Transverse colon (tissue), 4 donors: ENCODE measurements at regions not wholly inside any gene's neighbourhood (a gene's known extent, or its start where the extent isn't known, plus 50 kb on each side); places are given as distances from the start of the nearest gene placed in this dataset.
"Not testable (repeated sequence)": the region's sequence is repeated elsewhere in the genome, so short reads cannot be mapped to it uniquely, and the experiment has no call there.

ENCODE experiments used
- DNase-seq: peaks from one replicate; pipeline ENCODE4 v3.0.0-alpha.2; 2019
- H3K27ac ChIP-seq, 4 donors: fragments of 200-600 bp; sonication (generic); 2 replicates each; pipeline ENCODE4 v1.5.1; 2016 to 2018; ENCODE audit warnings: inconsistent platforms in 4 of 4
- H3K27me3 ChIP-seq: fragments of 200-600 bp; sonication (generic); 2 replicates; pipeline ENCODE4 v1.5.1; 2017; ENCODE audit warnings: inconsistent platforms
- H3K36me3 ChIP-seq, 4 donors: fragments of 200-600 bp; sonication (generic); 2 replicates each; pipeline ENCODE4 v1.5.1; 2017 to 2019; ENCODE audit warnings: inconsistent platforms in 4 of 4
- H3K4me1 ChIP-seq, 4 donors: fragments of 200-600 bp; sonication (generic); 2 replicates each; pipeline ENCODE4 v1.5.1; 2017 to 2020; ENCODE audit warnings: inconsistent platforms in 4 of 4
- H3K4me3 ChIP-seq, 4 donors: fragments of 200-600 bp; sonication (generic); 1 replicate in 1 of 4; 2 replicates in 3 of 4; pipeline versions ENCODE4 v1.5.1 to v1.6.1; 2017 to 2019; ENCODE audit warnings: inconsistent platforms in 4 of 4
- H3K9me3 ChIP-seq, 2 donors: fragments of 200-600 bp; sonication (generic); 2 replicates each; pipeline ENCODE4 v1.5.1; 2017 to 2019; ENCODE audit warnings: inconsistent platforms in 2 of 2
- EP300 ChIP-seq: sonication (generic); formaldehyde crosslinking; IDR thresholded peaks from one replicate; pipeline ENCODE4 v1.6.1; 2017; ENCODE audit warnings: antibody characterized with exemption, low read depth
- POLR2A ChIP-seq: fragments of 450-650 bp; IDR thresholded peaks from one replicate; pipeline ENCODE4 v1.6.1; 2016; ENCODE audit warnings: antibody characterized with exemption, mild to moderate bottlenecking, moderate library complexity
- POLR2AphosphoS5 ChIP-seq, 3 donors: sonication (generic); formaldehyde crosslinking; IDR thresholded peaks; one replicate each; pipeline ENCODE4 v1.6.1; 2016; ENCODE audit warnings: antibody characterized with exemption in 3 of 3
- WGBS, 2 donors: methylation state at CpG; one replicate each; pipeline ENCODE4 v1.1.5; 2018; ENCODE audit warnings: low coverage in 1 of 2; 5-methylcytosine and 5-hydroxymethylcytosine counted together
- in situ Hi-C, 4 donors: fragments of 200-750 bp; cut with MboI; loops; one replicate each; pipeline versions ENCODE4 v1.15.0 to v1.15.1; 2017; ENCODE audit warnings: low sequenced_read_pairs in 3 of 4, low pct_ligation_motif_present in 1 of 4, low pct_unique_long_range_greater_than_20kb in 1 of 4
- intact Hi-C: fragments of 100-400 bp; cut with DNase I; formaldehyde crosslinking; loops from one replicate; pipeline ENCODE4 v1.15.1; 2023; ENCODE audit warnings: low total_unique reads
- TF ChIP-seq, protein P1 (sequence below), 5 experiments: fragments of 200-600 bp in 3 of 5; fragments of 450-650 bp in 2 of 5; sonication (generic) in 3 of 5; IDR thresholded peaks; 1 replicate in 2 of 5; 2 replicates in 3 of 5; pipeline ENCODE4 v1.5.1; 2016 to 2017; ENCODE audit warnings: antibody characterized with exemption in 5 of 5, inconsistent platforms in 3 of 5, mild to moderate bottlenecking in 2 of 5, moderate library complexity in 1 of 5

DNA sequence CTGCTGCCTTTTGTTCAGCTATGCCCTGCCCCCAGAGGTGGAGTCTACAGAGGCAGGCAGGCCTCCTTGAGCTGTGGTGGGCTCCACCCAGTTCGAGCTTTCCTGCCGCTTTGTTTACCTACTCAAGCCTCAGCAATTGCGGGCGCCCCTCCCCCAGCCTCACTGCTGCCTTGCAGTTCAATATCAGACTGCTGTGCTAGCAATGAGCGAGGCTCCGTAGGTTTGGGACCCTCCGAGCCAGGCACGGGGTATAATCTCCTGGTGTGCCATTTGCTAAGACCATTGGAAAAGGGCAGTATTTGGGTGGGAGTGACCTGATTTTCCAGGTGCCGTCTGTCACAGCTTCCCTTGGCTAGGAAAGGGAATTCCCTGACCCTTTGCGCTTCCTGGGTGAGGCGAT is 51.9 kb downstream of the DIPK2A start:
- H3K4me1 ChIP-seq, DNase-seq, H3K27ac ChIP-seq, in situ Hi-C loops, H3K4me3 ChIP-seq, H3K36me3 ChIP-seq, H3K9me3 ChIP-seq, H3K27me3 ChIP-seq, intact Hi-C loops: not testable (repeated sequence)
- 94% methylated on average over 11 of the region's 11 CpGs; no CpG with 5 or more reads in 1 of the 2 donors for WGBS, 2 donors

DNA sequence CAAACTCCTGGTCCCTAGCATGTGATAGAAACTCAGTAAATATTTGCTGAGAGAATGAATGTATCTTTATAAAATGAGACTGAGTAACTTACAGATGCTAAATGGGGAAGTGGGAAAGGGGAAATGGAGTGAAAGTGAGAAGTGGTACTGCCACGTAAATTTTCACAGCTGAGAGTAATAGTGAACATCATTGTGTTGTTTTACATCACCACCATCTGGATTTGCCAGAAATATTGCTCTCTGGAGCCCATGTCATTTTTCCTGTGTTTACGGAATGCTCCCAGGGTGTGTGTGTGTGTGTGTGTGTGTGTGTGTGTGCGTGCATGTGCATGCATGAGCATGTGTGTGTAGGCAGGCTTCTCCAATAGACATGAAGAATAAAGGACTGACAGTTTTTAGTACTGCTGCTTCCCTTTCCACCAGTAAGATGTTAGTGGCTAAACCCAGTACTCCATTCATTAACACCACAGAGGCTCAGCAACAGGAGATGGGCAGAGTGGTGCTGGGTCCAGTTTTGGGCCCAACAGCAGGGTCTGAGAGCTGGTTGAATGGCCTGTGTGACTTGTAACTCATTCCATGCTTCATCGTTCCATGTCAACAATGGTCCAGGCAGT is 57.3 kb downstream of the DIPK2A start:
- no peak overlapping the region for H3K4me3 ChIP-seq
- no peak overlapping the region for H3K27ac ChIP-seq
- DNase-seq, result no peak
- H3K27me3 ChIP-seq, result no peaks in the 10 kb centered on the region
- WGBS, 2 donors, result 73% methylated on average over 4 of the region's 4 CpGs; no CpG with 5 or more reads in 1 of the 2 donors
- TF ChIP-seq, protein P1, sequence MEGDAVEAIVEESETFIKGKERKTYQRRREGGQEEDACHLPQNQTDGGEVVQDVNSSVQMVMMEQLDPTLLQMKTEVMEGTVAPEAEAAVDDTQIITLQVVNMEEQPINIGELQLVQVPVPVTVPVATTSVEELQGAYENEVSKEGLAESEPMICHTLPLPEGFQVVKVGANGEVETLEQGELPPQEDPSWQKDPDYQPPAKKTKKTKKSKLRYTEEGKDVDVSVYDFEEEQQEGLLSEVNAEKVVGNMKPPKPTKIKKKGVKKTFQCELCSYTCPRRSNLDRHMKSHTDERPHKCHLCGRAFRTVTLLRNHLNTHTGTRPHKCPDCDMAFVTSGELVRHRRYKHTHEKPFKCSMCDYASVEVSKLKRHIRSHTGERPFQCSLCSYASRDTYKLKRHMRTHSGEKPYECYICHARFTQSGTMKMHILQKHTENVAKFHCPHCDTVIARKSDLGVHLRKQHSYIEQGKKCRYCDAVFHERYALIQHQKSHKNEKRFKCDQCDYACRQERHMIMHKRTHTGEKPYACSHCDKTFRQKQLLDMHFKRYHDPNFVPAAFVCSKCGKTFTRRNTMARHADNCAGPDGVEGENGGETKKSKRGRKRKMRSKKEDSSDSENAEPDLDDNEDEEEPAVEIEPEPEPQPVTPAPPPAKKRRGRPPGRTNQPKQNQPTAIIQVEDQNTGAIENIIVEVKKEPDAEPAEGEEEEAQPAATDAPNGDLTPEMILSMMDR (IDR thresholded peaks at IDR 0.05), result no peak
- TF ChIP-seq POLR2A (no peak), POLR2AphosphoS5 (IDR thresholded peaks at IDR 0.05) (no peak), EP300 (no peak)
- peaks cover 0 to 4% (median 0%) of the 10 kb centered on the region in 4 donors for H3K4me1 ChIP-seq
- intact Hi-C loops (no loop called here), in situ Hi-C loops (no loop called here)
- no peaks in the 10 kb centered on the region for H3K36me3 ChIP-seq
- H3K9me3 ChIP-seq, result no peaks in the 10 kb centered on the region

DNA sequence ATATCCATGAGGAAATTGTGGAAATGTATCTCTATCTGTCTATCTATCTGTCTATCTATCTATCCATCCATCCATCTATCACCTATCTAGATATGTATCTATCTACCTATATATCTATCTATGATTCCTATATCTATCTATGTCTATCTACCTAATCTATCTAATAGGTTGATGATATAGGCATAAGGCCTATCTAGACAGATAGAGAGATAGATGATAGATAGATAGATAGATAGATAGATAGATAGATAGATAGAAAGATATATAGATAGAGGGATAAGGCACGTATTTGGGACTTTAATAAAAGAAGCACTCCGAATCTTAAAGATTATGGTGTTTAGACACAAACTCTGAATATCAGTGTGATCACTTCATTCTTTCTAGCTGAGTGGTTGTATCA is 58.1 kb downstream of the DIPK2A start:
- Histone ChIP-seq H3K4me1 (peaks cover 0 to 4% (median 0%) of the 10 kb centered on the region in 4 donors), H3K36me3 (no peaks in the 10 kb centered on the region), H3K27me3 (no peaks in the 10 kb centered on the region), H3K27ac (no peak overlapping the region), H3K4me3 (no peak overlapping the region), H3K9me3 (no peaks in the 10 kb centered on the region)
- WGBS, 2 donors, result 82 to 90% methylated on average over 2 of the region's 2 CpGs
- TF ChIP-seq, protein P1 (IDR thresholded peaks at IDR 0.05), result no peak
- TF ChIP-seq EP300 (no peak), POLR2A (no peak), POLR2AphosphoS5 (IDR thresholded peaks at IDR 0.05) (no peak)
- in situ Hi-C loops (no loop called here), intact Hi-C loops (no loop called here)
- DNase-seq, result no peak

DNA sequence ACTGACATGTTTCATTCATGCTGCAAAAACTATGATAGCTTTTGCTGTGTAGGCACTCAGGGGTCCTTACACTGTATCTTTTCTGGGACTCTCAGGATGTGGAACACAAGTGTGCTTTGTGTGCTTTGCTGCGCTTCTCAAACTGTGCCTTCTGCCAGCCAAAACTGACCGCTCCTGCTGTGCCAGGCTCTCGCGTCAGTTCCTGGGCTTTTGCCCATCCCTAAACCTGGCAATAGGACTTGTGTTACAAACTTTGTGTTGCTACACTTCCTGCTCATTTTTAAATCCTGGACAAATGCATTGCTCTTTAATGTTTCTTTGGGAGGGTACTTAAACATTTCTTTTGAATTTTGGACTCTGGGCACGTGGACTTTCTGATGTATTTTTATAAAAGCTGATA is 60.3 kb downstream of the DIPK2A start:
- TF ChIP-seq POLR2AphosphoS5 (IDR thresholded peaks at IDR 0.05), result no peak
- TF ChIP-seq, protein P1 (IDR thresholded peaks at IDR 0.05), result no peak
- TF ChIP-seq POLR2A, result no peak
- TF ChIP-seq EP300, result no peak
- no peak overlapping the region for H3K4me3 ChIP-seq
- H3K27ac ChIP-seq, result no peak overlapping the region
- peaks cover 0 to 4% (median 0%) of the 10 kb centered on the region in 4 donors for H3K4me1 ChIP-seq
- in situ Hi-C loops (no loop called here), intact Hi-C loops (no loop called here)
- no peaks in the 10 kb centered on the region for H3K36me3 ChIP-seq
- 52 to 67% methylated on average over 4 to 5 of the region's 5 CpGs for WGBS, 2 donors
- peak; percentile 31 for DNase-seq
- H3K9me3 ChIP-seq, result no peaks in the 10 kb centered on the region
- no peaks in the 10 kb centered on the region for H3K27me3 ChIP-seq
